ENCODE measurements at regions not wholly inside any gene's neighbourhood (a gene's known extent, or its start where the extent isn't known, plus 50 kb on each side); places are given as distances from the start of the nearest gene placed in this dataset.

DNA sequence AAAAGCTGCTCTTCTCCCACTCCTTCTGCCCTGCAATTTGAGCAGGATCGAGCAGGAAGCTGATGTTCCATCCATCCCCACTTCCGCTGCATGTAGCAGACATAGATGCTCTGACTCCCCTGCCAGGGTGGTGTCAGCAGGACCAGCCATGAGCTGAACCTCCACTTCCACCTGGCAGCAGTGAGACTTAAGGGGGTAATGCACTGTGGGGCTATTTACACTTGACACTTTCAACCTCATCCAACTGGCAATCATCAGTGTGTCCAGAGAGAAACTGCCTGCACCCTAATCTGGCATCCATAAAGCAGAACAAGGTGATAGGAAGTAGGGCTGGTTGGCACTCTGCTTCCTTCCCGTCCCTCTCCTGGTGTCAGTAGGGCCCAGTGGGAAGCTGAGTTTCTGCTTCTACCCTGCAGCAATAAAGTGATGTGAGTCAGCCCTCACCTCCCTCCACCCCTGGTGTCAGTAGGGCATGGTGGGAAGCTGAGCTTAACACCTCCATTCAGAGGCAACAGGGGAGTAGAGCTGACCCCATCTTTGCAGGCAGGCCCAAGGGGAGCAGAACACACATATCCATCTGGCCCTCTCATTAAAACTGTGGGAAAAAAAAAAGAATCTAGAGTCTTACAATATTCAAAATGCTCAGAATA lies 272.3 kb downstream of the PTPRU start:
- no peaks in the 10 kb centered on the region for H3K36me3 ChIP-seq
- no peaks in the 10 kb centered on the region for H3K27me3 ChIP-seq
- no peak for ATAC-seq (ENCODE audit: low FRiP score in 2 of 2)
- TF ChIP-seq POLR2AphosphoS5 (IDR thresholded peaks at IDR 0.05) (no peak), POLR2A (IDR thresholded peaks at IDR 0.05) (no peak), EP300 (IDR thresholded peaks at IDR 0.05) (no peak)
- TF ChIP-seq, protein P1, sequence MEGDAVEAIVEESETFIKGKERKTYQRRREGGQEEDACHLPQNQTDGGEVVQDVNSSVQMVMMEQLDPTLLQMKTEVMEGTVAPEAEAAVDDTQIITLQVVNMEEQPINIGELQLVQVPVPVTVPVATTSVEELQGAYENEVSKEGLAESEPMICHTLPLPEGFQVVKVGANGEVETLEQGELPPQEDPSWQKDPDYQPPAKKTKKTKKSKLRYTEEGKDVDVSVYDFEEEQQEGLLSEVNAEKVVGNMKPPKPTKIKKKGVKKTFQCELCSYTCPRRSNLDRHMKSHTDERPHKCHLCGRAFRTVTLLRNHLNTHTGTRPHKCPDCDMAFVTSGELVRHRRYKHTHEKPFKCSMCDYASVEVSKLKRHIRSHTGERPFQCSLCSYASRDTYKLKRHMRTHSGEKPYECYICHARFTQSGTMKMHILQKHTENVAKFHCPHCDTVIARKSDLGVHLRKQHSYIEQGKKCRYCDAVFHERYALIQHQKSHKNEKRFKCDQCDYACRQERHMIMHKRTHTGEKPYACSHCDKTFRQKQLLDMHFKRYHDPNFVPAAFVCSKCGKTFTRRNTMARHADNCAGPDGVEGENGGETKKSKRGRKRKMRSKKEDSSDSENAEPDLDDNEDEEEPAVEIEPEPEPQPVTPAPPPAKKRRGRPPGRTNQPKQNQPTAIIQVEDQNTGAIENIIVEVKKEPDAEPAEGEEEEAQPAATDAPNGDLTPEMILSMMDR (IDR thresholded peaks at IDR 0.05), result no peak
- no peak for DNase-seq
- no peaks in the 10 kb centered on the region for H3K9me3 ChIP-seq
- no peaks in the 10 kb centered on the region for H3K4me1 ChIP-seq
- no peak overlapping the region for H3K27ac ChIP-seq
- WGBS, 2 donors, result 75 to 76% methylated on average over 2 to 3 of the region's 3 CpGs
- no peak overlapping the region for H3K4me3 ChIP-seq

DNA sequence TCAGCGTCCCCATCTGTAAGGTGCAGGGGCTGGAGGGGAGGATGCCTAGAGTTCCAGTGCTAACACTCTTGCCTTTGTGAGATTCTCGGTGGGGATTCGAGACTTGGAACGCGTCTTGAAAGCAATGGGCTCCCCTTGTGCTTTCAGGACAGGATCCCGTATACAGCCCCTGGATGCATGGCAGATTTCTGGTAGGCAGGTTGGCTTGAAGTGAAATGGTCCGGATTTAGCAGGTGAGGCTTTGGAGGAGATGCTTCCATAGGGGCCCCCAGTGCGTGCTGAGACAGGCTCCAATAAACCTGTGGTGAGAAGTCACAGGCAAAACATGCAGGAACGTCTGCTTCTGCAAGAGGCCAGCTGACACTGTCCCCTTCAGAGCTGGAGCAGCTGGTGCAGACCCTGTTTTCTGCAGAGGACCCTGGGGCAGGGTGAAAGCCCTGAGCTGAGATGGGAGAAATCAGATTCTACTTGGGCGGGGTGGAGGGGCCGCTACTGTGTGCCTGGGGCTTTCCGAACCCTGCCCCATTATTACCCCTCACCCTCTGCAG lies 270.4 kb downstream of the PTPRU start:
- TF ChIP-seq POLR2AphosphoS5 (IDR thresholded peaks at IDR 0.05) (no peak), EP300 (IDR thresholded peaks at IDR 0.05) (no peak)
- 74 to 82% methylated on average over 10 to 12 of the region's 12 CpGs for WGBS, 2 donors
- Histone ChIP-seq H3K36me3 (no peaks in the 10 kb centered on the region), H3K9me3 (no peaks in the 10 kb centered on the region), H3K4me1 (no peaks in the 10 kb centered on the region), H3K27me3 (no peaks in the 10 kb centered on the region), H3K27ac (no peak overlapping the region), H3K4me3 (no peak overlapping the region)
- ATAC-seq (ENCODE audit: low FRiP score in 2 of 2), result no peak
- no peak for DNase-seq

DNA sequence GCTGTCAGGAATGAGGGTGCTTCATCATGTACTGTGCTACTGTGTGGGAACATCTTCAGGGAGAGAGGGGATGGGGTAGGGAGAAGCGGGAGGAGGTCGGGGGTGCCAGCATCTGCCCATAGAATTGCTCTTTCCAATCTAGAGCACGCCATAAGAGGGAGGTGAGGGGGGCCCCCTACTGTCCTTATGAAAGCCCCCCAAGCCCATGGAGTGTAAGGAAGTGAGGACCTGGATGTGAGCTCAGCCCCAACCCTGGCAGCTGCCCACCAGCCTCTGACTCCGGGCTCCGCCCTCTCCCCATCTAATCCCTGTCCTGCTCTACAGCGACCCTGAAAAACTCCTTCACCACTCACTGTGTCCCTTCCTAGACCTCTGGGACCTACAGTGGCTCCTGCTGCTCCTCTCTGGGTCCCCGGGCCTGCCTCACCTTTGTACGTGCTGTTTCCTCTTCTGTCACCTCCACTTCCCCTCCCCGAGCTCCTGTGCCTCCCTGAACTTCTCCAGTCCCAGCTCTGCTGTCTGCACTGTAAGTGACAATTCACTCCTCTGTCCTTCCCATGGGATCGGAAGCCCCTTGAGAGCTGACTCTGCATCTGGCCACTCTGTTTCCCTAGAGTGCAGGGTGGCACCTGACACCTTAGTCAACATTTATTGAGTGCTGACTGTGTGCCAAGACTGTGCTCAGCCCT lies 269.4 kb downstream of the PTPRU start:
- WGBS, 2 donors, result 73 to 78% methylated on average over 10 of the region's 10 CpGs
- Histone ChIP-seq H3K9me3 (no peaks in the 10 kb centered on the region), H3K27ac (no peak overlapping the region), H3K4me1 (no peaks in the 10 kb centered on the region), H3K27me3 (no peaks in the 10 kb centered on the region), H3K36me3 (no peaks in the 10 kb centered on the region), H3K4me3 (no peak overlapping the region)
- TF ChIP-seq, protein P1 (IDR thresholded peaks at IDR 0.05), result no peak
- DNase-seq (no peak), ATAC-seq (ENCODE audit: low FRiP score in 2 of 2) (no peak)

DNA sequence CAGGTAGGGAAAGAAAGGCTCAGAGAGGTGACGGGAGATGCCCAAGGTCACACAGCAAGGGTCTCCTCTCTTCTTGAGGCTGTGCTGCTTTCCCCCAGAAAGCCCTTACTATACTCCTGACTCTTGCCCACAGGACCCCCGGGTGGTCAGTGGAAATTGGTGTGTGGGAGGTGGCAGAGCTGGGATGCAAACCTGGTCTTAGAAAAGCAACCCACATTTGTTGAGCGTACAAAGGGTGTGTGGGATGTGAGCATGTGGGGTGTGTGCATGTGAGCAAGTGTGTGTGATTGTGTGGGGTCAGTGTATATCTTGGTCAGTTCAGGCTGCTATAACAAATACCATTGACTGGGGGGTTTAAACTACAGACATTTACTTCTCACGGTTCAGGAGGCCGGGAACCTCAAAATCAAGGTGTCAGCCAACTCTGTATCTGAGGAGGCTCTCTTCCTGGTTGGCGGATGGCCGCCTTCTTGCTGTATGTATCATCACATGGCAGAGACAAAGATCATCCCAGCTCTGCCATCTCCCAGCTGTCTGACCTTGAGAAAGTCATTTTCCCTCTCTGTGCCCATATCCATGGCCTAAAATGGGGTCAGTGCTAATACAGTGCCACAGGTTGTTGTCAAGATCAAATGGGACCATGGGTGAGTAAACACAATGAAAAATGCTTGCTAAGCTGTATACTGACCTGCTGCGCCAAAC lies 268.5 kb downstream of the PTPRU start:
- no peaks in the 10 kb centered on the region for H3K4me1 ChIP-seq
- H3K27ac ChIP-seq, result no peak overlapping the region
- H3K27me3 ChIP-seq, result no peaks in the 10 kb centered on the region
- H3K36me3 ChIP-seq, result no peaks in the 10 kb centered on the region
- H3K9me3 ChIP-seq, result no peaks in the 10 kb centered on the region
- ATAC-seq (ENCODE audit: low FRiP score in 2 of 2), result no peak
- WGBS, 2 donors, result 86 to 87% methylated on average over 7 to 8 of the region's 8 CpGs
- TF ChIP-seq EP300 (IDR thresholded peaks at IDR 0.05) (no peak), POLR2AphosphoS5 (IDR thresholded peaks at IDR 0.05) (no peak), POLR2A (IDR thresholded peaks at IDR 0.05) (no peak)
- TF ChIP-seq, protein P1 (IDR thresholded peaks at IDR 0.05), result no peak
- H3K4me3 ChIP-seq, result no peak overlapping the region
- DNase-seq, result no peak

DNA sequence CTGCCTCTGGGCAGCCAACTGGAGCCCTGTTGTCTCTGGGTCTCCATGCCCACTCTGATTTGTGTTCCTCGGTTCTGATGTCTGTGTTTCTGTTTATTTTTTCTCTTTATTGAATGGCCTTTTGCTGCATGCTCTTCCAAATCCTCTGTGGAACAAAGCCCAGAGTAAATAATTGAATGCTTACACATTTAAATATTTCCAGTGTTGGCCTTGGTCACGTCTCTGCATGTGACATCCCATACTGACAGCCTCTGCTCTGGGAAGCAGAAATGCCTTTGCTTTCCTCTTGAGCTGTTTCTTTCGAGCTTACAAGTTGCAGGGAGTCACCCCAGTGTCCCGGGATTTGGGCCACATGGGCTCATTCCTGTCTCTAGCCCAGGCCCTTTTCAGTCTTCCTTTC lies 267.9 kb downstream of the PTPRU start:
- H3K4me1 ChIP-seq, result no peaks in the 10 kb centered on the region
- no peak overlapping the region for H3K4me3 ChIP-seq
- H3K9me3 ChIP-seq, result no peaks in the 10 kb centered on the region
- H3K27ac ChIP-seq, result no peak overlapping the region
- H3K27me3 ChIP-seq, result no peaks in the 10 kb centered on the region
- WGBS, 2 donors, result 38 to 45% methylated on average over 4 of the region's 4 CpGs
- H3K36me3 ChIP-seq, result no peaks in the 10 kb centered on the region
- no peak for TF ChIP-seq POLR2A (IDR thresholded peaks at IDR 0.05)
- TF ChIP-seq EP300 (IDR thresholded peaks at IDR 0.05), result no peak
- TF ChIP-seq POLR2AphosphoS5 (IDR thresholded peaks at IDR 0.05), result no peak
- TF ChIP-seq, protein P1 (IDR thresholded peaks at IDR 0.05), result no peak
- ATAC-seq (ENCODE audit: low FRiP score in 2 of 2) (no peak), DNase-seq (no peak)

Data from upper lobe of left lung (tissue), 6 donors.